Fibroblast of the aortic adventitia (primary cell): ENCODE measurements at regions not wholly inside any gene's neighbourhood (a gene's known extent, or its start where the extent isn't known, plus 50 kb on each side); places are given as distances from the start of the nearest gene placed in this dataset.
"Not testable (repeated sequence)": the region's sequence is repeated elsewhere in the genome, so short reads cannot be mapped to it uniquely, and the experiment has no call there.

Source experiments
- DNase-seq: peaks from one replicate; pipeline ENCODE4 v3.0.0-alpha.2; 2010; ENCODE audit warnings: low read depth
- H3K4me3 ChIP-seq: 2 replicates; pipeline ENCODE4 v1.5.1; 2011; ENCODE audit warnings: low read depth, mild to moderate bottlenecking, control low read depth, low read length, moderate library complexity
- TF ChIP-seq, protein P1 (sequence below): IDR thresholded peaks from 2 replicates; pipeline ENCODE4 v1.5.1; 2011; ENCODE audit warnings: mild to moderate bottlenecking, low read length, control low read depth, inconsistent platforms; ENCODE audit not compliant: insufficient read depth

DNA sequence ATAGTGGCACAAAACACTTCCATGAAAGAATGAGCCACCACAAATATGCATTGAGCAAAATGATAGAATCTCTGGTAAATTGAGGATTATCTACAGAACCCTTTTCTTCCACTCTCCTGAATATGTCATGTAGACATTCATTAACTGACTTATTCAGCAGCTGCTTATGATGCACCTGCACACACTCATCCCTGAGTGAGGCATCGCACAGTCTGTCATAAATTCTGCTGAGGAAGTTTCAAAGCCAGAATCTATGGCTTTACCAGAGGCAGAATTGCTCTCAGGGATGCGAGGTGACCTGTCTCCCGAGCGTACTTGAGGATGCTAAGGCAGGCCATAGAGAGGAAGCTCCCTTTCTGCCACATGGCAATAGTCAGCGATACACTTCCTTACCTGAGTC is 1090.2 kb downstream of the UQCRFS1 start:
- TF ChIP-seq, protein P1, sequence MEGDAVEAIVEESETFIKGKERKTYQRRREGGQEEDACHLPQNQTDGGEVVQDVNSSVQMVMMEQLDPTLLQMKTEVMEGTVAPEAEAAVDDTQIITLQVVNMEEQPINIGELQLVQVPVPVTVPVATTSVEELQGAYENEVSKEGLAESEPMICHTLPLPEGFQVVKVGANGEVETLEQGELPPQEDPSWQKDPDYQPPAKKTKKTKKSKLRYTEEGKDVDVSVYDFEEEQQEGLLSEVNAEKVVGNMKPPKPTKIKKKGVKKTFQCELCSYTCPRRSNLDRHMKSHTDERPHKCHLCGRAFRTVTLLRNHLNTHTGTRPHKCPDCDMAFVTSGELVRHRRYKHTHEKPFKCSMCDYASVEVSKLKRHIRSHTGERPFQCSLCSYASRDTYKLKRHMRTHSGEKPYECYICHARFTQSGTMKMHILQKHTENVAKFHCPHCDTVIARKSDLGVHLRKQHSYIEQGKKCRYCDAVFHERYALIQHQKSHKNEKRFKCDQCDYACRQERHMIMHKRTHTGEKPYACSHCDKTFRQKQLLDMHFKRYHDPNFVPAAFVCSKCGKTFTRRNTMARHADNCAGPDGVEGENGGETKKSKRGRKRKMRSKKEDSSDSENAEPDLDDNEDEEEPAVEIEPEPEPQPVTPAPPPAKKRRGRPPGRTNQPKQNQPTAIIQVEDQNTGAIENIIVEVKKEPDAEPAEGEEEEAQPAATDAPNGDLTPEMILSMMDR = no peak
- DNase-seq = no peak

DNA sequence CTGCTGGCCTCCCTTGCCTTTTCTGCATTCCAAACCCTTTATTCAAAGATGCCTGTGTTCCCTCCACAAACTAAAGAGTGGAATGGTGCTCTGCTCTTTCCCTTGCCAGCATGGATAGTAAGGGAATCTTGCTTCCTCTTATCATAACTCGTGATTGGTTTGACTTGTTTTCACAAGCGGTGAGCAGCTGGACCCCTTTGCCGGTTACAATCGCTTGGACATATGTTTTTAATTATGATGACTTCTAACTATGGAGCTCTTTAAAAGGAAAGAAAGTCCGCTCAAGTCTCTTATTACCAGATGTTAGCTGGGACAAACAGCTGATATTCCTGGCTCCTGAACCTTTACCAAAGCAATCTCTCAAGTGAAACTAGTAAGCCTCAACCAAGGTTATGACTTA is 1094.7 kb downstream of the UQCRFS1 start:
- H3K4me3 ChIP-seq = no peak overlapping the region
- TF ChIP-seq, protein P1 = no peak
- DNase-seq = peak; percentile 2

More for the DNA sequence above, 1090.2 kb downstream of the UQCRFS1 start:
- no peak overlapping the region for H3K4me3 ChIP-seq

DNA sequence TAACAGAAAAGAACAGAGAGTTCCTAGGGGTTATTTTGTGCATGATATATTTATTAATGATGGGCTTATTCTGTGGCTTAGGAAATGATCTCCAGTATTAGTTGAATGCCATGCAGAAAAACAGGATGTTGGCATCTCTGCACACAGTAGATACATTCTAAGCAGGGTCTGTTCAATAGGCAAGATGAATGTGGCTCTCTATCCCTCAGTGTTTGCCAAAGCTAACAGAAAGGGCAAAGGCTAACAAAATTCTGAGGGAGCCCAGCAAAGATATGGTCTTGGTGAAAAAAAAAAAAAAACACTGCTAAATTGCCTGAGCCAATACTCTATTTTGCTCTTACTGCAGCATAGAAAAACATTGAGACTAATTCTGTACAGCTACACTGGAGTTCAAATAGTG is 1095.8 kb downstream of the UQCRFS1 start:
- no peak for DNase-seq

DNA sequence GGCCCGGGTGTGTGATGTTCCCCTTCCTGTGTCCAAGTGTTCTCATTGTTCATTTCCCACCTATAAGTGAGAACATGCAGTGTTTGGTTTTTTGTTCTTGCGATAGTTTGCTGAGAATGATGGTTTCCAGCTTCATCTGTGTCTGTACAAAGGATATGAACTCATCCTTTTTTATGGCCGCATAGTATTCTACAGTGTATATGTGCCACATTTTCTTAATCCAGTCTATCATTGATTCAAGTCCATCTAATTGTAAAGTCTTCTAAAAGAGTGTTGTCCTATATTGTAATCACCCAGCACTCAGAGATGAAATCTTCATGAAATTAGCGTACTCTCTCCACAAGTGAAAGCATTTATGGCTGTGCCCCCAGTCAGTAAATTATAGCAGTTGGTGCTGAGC is 1096.6 kb downstream of the UQCRFS1 start:
- not testable (repeated sequence) for H3K4me3 ChIP-seq, DNase-seq

More for the DNA sequence above, 1095.8 kb downstream of the UQCRFS1 start:
- H3K4me3 ChIP-seq = no peak overlapping the region
- TF ChIP-seq, protein P1 = no peak

DNA sequence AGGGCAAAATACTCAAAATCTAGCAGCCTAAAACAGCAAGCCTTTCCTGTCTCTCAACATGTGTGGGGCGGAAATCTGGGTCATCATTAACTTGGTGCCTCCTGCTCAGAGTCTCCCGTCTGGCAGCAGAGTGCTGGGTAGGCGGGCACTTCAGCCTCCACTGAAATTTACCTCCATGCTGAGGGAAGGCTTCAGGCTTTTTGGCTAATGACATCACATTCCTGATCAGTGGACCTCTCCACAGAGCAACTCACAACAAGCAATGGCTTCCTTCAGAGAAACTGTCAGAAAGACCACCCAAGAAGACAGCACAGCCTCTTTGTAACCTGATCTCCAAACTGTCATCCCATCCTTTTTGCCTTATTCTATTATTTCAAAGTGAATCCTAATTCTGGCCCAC is 1109.0 kb downstream of the UQCRFS1 start:
- H3K4me3 ChIP-seq = no peak overlapping the region
- TF ChIP-seq, protein P1 = no peak
- no peak for DNase-seq

DNA sequence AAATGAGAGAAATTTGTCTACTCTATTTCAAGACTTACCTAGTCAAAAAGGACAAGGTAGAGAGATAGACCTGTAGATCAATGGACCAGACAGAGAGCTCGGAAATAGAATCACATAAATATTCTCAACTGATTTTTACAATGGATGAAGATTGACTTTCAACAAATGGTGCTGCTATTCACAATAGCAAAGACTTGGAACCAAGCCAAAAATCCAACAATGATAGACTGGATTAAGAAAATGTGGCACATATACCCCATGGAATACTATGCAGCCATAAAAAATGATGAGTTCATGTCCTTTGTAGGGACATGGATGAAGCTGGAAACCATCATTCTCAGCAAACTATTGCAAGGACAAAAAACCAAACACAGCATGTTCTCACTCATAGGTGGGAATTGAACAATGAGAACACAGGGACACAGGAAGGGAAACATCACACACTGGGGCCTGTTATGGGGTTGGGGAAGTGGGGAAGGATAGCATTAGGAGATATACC is 1128.2 kb downstream of the UQCRFS1 start:
- not testable (repeated sequence) for H3K4me3 ChIP-seq

DNA sequence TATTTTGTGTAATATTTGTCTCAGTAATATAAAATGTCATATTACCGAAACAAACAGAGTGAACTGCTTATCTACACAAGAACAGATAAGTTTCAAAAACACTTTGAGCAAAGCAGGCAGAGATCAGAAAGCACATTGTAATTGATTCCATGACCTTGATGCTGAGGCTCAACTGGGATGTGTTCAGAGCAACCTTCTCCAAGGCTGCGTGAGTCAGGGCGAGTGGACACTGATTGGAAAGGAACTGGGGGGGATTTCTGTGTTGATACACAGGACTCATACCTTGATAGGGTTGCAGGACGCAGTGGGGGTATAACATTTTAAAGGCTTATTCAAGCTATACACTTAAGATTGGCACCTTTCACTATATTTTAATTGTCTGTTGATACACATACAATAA is 1136.3 kb downstream of the UQCRFS1 start:
- H3K4me3 ChIP-seq = no peak overlapping the region
- TF ChIP-seq, protein P1 = no peak
- no peak for DNase-seq

More for the DNA sequence above, 1128.2 kb downstream of the UQCRFS1 start:
- not testable (repeated sequence) for DNase-seq

DNA sequence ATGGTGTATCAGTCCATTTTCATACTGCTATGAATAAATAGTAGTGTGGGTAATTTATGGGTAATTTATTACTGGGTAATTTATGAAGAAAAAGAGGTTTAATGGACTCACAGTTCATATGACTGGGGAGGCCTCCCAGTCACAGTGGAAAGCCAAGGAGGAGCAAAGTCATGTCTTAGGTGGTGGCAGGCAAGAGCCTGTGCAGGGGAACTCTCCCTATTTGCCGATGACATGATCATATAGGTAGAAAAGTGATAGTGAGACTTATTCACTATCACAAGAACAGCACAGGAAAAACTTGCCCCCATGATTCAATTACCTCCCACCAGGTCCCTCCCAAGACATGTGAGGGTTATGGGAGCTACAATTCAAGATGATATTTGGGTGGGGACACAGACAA is 1137.7 kb downstream of the UQCRFS1 start:
- H3K4me3 ChIP-seq = no peak overlapping the region
- TF ChIP-seq, protein P1 = no peak
- no peak for DNase-seq
